IPS-20b (cell line): ENCODE measurements at regions not wholly inside any gene's neighbourhood (a gene's known extent, or its start where the extent isn't known, plus 50 kb on each side); places are given as distances from the start of the nearest gene placed in this dataset.

Experiments used
- H3K27ac ChIP-seq: one replicate; pipeline ENCODE4 v1.5.1; 2013; ENCODE audit warnings: low read length
- H3K27me3 ChIP-seq: 2 replicates; pipeline ENCODE4 v1.6.1; 2013; ENCODE audit warnings: mild to moderate bottlenecking, low read length, inconsistent platforms; ENCODE audit not compliant: insufficient read depth
- H3K36me3 ChIP-seq: 2 replicates; pipeline ENCODE4 v1.6.1; 2013; ENCODE audit warnings: low read depth, mild to moderate bottlenecking, inconsistent platforms, low read length, moderate library complexity; ENCODE audit not compliant: insufficient read depth
- H3K4me1 ChIP-seq: 2 replicates; pipeline ENCODE4 v1.6.1; 2013; ENCODE audit warnings: mild to moderate bottlenecking, control low read depth, inconsistent platforms, low read length, moderate library complexity; ENCODE audit not compliant: insufficient read depth
- H3K4me3 ChIP-seq: 2 replicates; pipeline ENCODE4 v1.5.1; 2013; ENCODE audit warnings: mild to moderate bottlenecking, low read length, inconsistent platforms
- H3K9ac ChIP-seq: 2 replicates; pipeline ENCODE4 v1.6.1; 2013; ENCODE audit warnings: low read depth, mild to moderate bottlenecking, inconsistent platforms, low read length, moderate library complexity
- H3K9me3 ChIP-seq: 2 replicates; pipeline ENCODE4 v1.6.1; 2013; ENCODE audit warnings: mild to moderate bottlenecking, low read depth, low read length, inconsistent platforms; ENCODE audit not compliant: insufficient read depth

DNA sequence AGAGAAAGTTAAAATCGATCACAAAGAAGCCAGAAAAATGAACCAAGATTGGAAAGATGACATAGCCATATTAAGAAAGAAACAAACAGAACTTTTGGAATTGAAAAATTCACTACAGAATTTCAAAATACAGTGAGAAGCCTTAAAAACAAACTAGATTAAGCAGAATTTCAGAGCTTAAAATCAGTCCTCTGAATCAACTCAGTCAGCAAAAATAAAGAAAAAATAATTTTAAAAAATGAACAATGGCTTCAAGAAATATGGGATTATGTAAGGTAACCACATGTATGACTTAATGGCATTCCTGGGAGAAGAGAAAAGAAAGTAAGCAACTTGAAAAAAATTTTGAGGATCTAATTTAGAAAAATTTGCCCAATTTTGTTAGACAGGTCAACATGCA is 696.2 kb downstream of the TSN start:
- no peaks in the 10 kb centered on the region for H3K4me1 ChIP-seq
- H3K27me3 ChIP-seq = no peaks in the 10 kb centered on the region
- no peak overlapping the region for H3K4me3 ChIP-seq
- H3K36me3 ChIP-seq = no peaks in the 10 kb centered on the region
- no peaks in the 10 kb centered on the region; the same call in 1 of the 2 replicates for H3K9me3 ChIP-seq
- no peak overlapping the region for H3K27ac ChIP-seq
- H3K9ac ChIP-seq = no peak overlapping the region

DNA sequence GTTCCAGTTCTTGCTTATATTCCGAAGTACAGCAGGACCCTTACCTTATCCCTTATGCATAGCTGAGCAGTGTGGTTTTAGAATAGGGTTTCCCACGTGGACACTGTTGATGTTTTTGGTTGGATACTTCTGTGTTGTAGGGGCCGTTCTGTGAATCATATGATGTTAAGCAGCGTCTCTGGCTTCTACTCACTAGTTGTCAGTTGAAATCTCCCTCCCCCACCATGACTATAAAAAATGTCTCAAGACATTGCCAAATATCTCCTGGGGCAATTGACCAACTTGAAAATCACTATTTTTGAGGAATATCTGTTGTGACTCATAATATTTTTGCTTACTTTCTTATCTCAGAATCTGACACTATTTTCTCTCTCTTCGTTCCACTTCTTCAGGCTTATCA is 713.7 kb downstream of the TSN start:
- H3K27ac ChIP-seq = no peak overlapping the region
- no peaks in the 10 kb centered on the region for H3K27me3 ChIP-seq
- no peaks in the 10 kb centered on the region for H3K4me1 ChIP-seq
- H3K4me3 ChIP-seq = no peak overlapping the region
- no peaks in the 10 kb centered on the region for H3K9me3 ChIP-seq
- no peak overlapping the region for H3K9ac ChIP-seq
- H3K36me3 ChIP-seq = no peaks in the 10 kb centered on the region

DNA sequence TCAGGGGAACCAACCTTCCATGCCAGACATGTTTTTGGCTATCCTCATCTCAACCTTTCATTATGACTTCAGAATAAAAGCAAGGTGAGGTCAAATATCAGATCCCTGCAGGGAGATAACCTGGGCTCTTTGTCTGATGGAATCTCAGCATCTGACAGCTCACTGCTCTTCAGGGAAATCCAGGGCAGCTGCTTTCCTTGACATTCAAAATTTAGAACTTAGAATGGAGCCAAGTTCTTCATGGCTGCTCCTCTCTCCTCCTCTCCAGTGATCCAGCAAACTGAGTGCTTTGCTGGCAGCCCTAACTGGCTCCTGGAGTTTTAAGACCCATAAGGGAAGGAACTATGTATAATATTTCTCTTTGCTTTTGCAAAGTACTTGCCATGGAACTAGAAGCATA is 716.3 kb downstream of the TSN start:
- Histone ChIP-seq H3K27ac (no peak overlapping the region), H3K4me3 (no peak overlapping the region), H3K27me3 (no peaks in the 10 kb centered on the region), H3K9me3 (no peaks in the 10 kb centered on the region), H3K4me1 (no peaks in the 10 kb centered on the region), H3K9ac (no peak overlapping the region), H3K36me3 (no peaks in the 10 kb centered on the region)

DNA sequence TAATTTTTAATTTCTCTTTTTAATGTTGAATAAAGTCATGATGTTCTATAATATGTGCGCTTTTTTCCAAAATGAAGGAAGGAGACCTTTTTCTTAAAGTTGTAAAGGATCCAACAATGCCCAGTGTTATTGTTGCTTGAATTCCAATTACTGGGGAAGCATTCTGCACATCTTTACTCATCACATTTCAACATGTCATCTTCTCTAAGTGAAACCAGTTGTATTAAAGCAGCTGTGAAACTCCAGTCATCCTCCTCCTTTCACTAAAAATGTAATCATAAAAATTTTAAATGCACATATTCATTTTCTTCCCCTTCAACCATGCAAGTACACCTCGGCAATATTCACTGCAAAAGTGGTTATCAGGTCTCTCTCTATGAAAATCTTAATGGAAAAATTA is 722.7 kb downstream of the TSN start:
- Histone ChIP-seq H3K4me3 (no peak overlapping the region), H3K9ac (no peak overlapping the region), H3K4me1 (no peaks in the 10 kb centered on the region), H3K36me3 (no peaks in the 10 kb centered on the region), H3K27me3 (no peaks in the 10 kb centered on the region), H3K27ac (no peak overlapping the region), H3K9me3 (peaks cover 4% of the 10 kb centered on the region; the same call in 1 of the 2 replicates)

DNA sequence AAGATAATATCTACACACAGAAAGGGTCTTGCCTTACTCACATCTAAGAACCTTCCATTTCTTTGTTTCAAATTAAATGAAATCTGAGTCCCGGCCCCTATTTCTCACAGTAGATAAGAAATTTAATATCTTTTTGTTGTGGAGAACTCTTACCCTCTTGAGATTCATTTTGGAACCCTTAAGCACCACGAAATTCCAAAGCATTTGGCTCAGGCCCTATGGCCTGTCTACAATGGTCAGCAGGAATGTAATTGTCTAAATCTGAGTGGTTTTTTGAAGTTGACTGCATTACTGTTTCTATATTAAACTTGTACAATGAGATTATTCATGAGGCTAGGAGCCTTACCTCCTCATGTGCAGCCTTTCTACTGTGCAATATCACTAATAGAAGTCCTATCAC is 723.3 kb downstream of the TSN start:
- Histone ChIP-seq H3K4me1 (no peaks in the 10 kb centered on the region), H3K9me3 (peaks cover 4% of the 10 kb centered on the region; the same call in 1 of the 2 replicates), H3K9ac (no peak overlapping the region), H3K4me3 (no peak overlapping the region), H3K27ac (no peak overlapping the region), H3K27me3 (no peaks in the 10 kb centered on the region), H3K36me3 (no peaks in the 10 kb centered on the region)

DNA sequence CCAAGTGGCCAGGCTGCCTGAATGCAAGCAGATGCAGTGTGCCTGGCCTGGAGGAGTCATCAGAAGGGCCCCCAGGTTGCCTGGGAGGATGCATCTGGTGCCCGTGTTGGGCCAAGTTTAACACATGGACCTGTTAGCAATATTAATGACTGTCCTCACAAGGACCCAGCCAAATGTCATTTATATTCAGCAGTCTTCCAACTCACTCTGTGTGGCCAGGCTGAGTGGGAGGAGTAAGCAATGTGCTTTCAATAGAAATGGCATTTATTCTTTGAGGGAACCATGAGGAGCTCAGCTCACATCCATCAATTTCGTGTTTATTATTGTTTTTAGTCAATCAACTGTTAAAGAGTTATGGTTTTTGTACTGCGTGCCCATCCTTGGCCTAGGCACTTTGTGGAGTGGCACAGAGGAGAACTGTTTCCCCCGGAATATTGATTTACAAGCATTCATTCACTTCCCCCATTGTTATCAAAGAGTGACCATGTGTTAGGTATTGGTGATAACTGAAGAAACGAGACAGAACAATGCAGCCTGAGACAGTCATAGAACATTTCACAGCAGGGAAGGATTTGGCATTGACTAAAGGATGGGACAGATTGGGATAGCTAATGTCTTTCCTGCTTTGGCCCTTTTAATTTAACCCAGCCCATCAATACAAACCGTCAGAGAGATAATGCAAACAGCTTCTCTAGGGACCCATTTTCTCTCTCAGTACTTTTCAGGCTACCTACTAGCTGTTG is 725.2 kb downstream of the TSN start:
- Histone ChIP-seq H3K4me3 (no peak overlapping the region), H3K36me3 (no peaks in the 10 kb centered on the region), H3K27ac (no peak overlapping the region), H3K4me1 (peaks cover 5% of the 10 kb centered on the region; the same call in 1 of the 2 replicates), H3K9ac (no peak overlapping the region), H3K27me3 (no peaks in the 10 kb centered on the region), H3K9me3 (peaks cover 4% of the 10 kb centered on the region; the same call in 1 of the 2 replicates)

DNA sequence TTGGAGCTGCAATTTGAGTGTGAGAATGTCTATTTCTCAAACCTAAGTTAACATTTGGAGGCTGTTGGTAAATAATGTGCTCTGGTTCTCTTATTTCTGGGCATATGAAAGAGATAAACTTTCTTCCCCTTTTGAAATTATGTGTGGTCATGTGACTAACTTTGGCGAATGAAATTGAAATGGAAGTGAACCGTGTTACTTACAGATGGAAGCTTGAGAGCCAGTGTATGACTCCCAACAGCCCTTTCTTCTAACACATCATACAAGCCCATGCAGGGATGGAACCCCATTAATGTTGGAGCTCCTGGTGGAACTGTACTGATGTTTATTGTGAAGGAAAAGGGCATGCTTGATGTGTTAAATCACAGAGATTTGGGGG is 725.8 kb downstream of the TSN start:
- H3K9me3 ChIP-seq = peaks cover 4% of the 10 kb centered on the region; the same call in 1 of the 2 replicates
- H3K4me3 ChIP-seq = no peak overlapping the region
- H3K27me3 ChIP-seq = no peaks in the 10 kb centered on the region
- no peak overlapping the region for H3K27ac ChIP-seq
- H3K36me3 ChIP-seq = no peaks in the 10 kb centered on the region
- H3K9ac ChIP-seq = no peak overlapping the region
- H3K4me1 ChIP-seq = peaks cover 5% of the 10 kb centered on the region; the same call in 1 of the 2 replicates

DNA sequence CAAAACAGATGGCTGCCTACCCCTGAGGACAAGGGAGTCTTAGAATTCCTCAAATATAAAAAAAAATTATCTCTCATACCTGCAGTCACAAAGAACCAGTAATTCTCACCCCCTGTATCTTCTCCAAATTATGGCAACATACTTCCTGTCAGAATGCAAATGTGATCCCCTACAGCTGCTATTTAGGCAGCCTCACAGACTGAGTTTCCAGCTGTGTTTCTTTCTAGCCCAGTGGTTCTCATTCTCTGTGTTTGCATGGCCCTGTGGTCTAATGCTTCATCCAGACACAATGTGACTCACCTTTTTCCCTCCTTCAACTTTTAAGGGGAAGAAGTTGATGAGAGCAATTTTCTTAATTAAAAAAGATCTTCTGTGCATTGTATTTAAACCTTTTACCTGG is 726.3 kb downstream of the TSN start:
- Histone ChIP-seq H3K4me3 (no peak overlapping the region), H3K4me1 (peaks cover 5% of the 10 kb centered on the region; the same call in 1 of the 2 replicates), H3K36me3 (no peaks in the 10 kb centered on the region), H3K9me3 (peaks cover 4% of the 10 kb centered on the region; the same call in 1 of the 2 replicates), H3K27me3 (no peaks in the 10 kb centered on the region), H3K9ac (no peak overlapping the region), H3K27ac (no peak overlapping the region)

DNA sequence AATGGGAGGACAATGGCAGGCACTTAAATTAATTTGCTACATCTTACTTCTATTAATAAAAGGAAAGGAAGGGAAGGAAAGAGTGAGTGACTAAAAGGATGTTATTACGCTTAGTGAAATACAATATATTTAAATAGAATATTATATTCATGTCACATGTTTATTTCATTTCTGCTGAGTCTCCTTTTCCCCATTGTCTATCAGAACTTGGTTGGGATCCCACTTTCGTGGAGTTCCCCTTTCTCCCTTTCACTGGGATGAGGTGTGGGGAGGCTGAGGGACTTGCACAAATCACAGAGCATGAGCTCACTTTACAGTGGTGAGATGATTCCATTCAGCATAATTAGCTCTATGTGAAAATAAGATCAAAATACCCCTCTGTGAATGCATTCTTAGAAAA is 730.6 kb downstream of the TSN start:
- no peak overlapping the region for H3K4me3 ChIP-seq
- peaks cover 1% of the 10 kb centered on the region; the same call in 1 of the 2 replicates for H3K9me3 ChIP-seq
- H3K4me1 ChIP-seq = peaks cover 5% of the 10 kb centered on the region; the same call in 1 of the 2 replicates
- H3K27ac ChIP-seq = no peak overlapping the region
- H3K9ac ChIP-seq = no peak overlapping the region
- H3K36me3 ChIP-seq = no peaks in the 10 kb centered on the region
- no peaks in the 10 kb centered on the region for H3K27me3 ChIP-seq

DNA sequence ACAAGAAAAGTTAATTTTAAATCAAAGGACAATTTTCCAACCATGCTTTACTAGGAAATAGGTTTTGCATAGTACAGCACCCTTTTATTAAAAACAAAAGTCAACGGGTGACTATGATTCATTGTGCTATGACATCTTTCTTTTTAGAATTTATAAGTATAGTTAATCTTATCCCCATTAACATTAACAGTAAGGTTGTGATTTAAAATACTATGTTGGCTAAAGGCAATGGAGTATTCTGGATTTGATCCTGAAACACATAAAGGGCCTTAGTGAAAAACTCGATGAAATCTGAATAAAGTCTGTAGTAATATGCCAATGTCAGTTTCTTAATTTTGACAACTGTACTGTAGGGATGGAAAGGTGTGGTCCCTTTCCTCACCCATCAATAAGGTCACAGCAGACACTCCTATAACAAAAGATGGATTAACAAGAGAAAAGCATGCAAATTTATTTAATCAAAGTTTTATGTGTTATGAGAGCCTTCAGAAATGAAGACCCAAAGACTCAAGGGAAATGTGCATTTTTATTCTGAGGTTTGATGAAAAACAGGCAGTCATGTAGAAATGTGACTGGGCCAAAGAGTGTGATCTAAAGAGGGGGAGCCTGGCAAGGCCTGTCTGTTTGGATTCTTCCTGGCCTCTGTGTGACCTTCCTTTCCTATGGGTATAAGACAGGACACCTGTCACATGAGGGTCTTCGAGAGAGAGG is 731.4 kb downstream of the TSN start:
- Histone ChIP-seq H3K9ac (no peak overlapping the region), H3K27me3 (no peaks in the 10 kb centered on the region), H3K9me3 (no peaks in the 10 kb centered on the region), H3K4me3 (no peak overlapping the region), H3K36me3 (no peaks in the 10 kb centered on the region), H3K27ac (no peak overlapping the region), H3K4me1 (peaks cover 5% of the 10 kb centered on the region; the same call in 1 of the 2 replicates)

DNA sequence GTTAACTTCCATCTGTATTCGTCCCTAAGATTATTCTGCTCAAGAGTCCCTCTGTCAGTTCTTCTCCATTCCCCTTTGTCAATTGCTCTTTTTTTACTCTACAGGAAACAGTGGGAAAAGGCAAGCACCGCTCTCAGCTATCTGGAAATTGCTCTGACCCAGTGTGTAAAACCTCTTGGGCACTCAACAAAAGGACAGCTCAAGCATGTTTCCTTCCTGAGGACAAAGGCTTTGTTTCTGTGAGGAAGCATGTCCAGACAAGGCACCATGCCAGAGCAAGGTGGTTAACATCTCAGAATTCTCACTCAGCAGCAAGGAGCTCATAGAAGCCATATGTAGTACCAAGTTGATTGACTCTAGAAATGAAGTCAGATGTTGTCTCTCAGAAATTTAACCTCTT is 735.6 kb downstream of the TSN start:
- Histone ChIP-seq H3K27me3 (no peaks in the 10 kb centered on the region), H3K9me3 (no peaks in the 10 kb centered on the region), H3K4me3 (no peak overlapping the region), H3K4me1 (0 out of 2 replicates have a peak, but pooled peaks cover 4% of the 10 kb centered on the region), H3K36me3 (no peaks in the 10 kb centered on the region), H3K9ac (no peak overlapping the region), H3K27ac (no peak overlapping the region)
